AG04450 (cell line): ENCODE measurements at regions not wholly inside any gene's neighbourhood (a gene's known extent, or its start where the extent isn't known, plus 50 kb on each side); places are given as distances from the start of the nearest gene placed in this dataset.

Experiments
- CTCF ChIA-PET: fragments of 300-600, 350-600 bp; formaldehyde crosslinking; extraction: SDS; loops from one replicate; lab custom pipeline; 2022; ENCODE audit warnings: antibody characterized with exemption, inconsistent platforms; lab: Charles Lee
- POLR2A ChIA-PET: fragments of 350-600 bp; formaldehyde crosslinking; extraction: SDS; loops from one replicate; lab custom pipeline; 2021; ENCODE audit warnings: antibody characterized with exemption, inconsistent platforms; lab: Yijun Ruan, JAX
- DNase-seq: peaks from one replicate; pipeline ENCODE4 v3.0.0-alpha.2; 2011; ENCODE audit warnings: low read depth, low spot score
- H3K27ac ChIP-seq: one replicate; pipeline ENCODE4 v1.5.1; 2012; ENCODE audit warnings: low read depth, low read length, control low read depth
- H3K27me3 ChIP-seq: one replicate; pipeline ENCODE4 v1.6.0; 2012; ENCODE audit warnings: low read length; ENCODE audit not compliant: control insufficient read depth, insufficient read depth
- H3K4me3 ChIP-seq: 2 replicates; pipeline ENCODE4 v1.5.1; 2011; ENCODE audit warnings: mild to moderate bottlenecking, low read depth, low read length, control low read depth
- H3K9me3 ChIP-seq: 2 replicates; pipeline ENCODE4 v1.5.1; 2012; ENCODE audit warnings: low read length; ENCODE audit not compliant: control insufficient read depth, insufficient read depth
- CTCF ChIP-seq: IDR thresholded peaks from 2 replicates; pipeline ENCODE4 v1.5.1; 2011; ENCODE audit warnings: low read depth, low read length, control low read depth, inconsistent platforms

GRCh38 chr2:16049406-16049805, 109.1 kb downstream of the MYCN start:
- ChIA-PET CTCF (no interaction called here), POLR2A (no interaction called here)
- no peaks in the 10 kb centered on the region for H3K27me3 ChIP-seq
- no peak for TF ChIP-seq CTCF
- H3K9me3 ChIP-seq, result peaks cover 49% of the 10 kb centered on the region
- no peak for DNase-seq
- no peak overlapping the region for H3K27ac ChIP-seq
- no peak overlapping the region for H3K4me3 ChIP-seq

DNA sequence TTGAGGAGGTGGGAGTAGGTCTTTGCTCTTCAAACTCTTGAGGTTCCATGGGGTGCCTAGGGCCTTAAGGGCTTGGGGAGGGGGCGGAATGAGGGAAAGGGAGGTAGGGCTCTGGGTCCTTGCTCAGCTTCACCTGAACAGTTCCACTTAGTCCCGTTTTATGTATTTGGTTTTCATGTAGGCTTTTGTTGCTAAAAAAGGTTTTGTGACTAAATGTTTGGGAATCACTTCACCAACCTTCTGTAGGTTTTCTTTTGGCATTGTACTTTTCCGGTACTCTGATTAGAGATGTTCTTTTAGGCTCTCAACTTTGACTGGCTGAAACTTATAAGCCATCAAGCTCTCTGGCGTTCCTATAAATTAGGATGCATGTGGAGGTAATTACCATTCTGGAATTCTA, 108.1 kb downstream of the MYCN start:
- ChIA-PET POLR2A (no interaction called here), CTCF (no interaction called here)
- Histone ChIP-seq H3K9me3 (peaks cover 45% of the 10 kb centered on the region; the same call in 1 of the 2 replicates), H3K27ac (no peak overlapping the region), H3K4me3 (no peak overlapping the region), H3K27me3 (no peaks in the 10 kb centered on the region)
- no peak for TF ChIP-seq CTCF
- DNase-seq, result no peak

DNA sequence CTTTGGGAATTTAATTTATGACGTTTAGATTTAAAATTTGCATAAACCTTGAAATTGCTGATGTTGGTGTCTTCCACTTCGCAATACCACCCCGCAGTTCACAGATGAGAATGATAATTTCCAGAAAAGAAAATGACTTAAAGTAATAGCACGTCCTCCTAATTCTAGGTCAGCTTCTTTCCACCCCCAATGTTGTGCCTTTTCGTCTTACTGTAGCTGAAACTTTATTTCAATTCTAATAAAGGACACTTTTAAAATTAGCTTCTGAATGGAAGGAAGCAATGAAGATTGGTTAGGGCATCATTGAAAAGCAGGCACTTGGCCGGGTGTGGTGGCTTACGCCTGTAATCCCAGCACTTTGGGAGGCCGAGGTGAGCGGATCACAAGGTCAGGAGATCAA, 107.4 kb downstream of the MYCN start:
- Histone ChIP-seq H3K9me3 (peaks cover 45% of the 10 kb centered on the region), H3K27me3 (no peaks in the 10 kb centered on the region), H3K4me3 (no peak overlapping the region), H3K27ac (no peak overlapping the region)
- no peak for DNase-seq
- no peak for TF ChIP-seq CTCF
- POLR2A ChIA-PET, result no interaction called here
- CTCF ChIA-PET, result no interaction called here

GRCh38 chr2:16046649-16047048, 106.3 kb downstream of the MYCN start:
- no peaks in the 10 kb centered on the region for H3K27me3 ChIP-seq
- H3K9me3 ChIP-seq, result peaks cover 40% of the 10 kb centered on the region
- POLR2A ChIA-PET, result no interaction called here
- CTCF ChIA-PET, result no interaction called here
- no peak overlapping the region for H3K27ac ChIP-seq
- H3K4me3 ChIP-seq, result no peak overlapping the region
- no peak for DNase-seq
- no peak for TF ChIP-seq CTCF

GRCh38 chr2:16045653-16046352, 105.5 kb downstream of the MYCN start:
- no peak overlapping the region for H3K4me3 ChIP-seq
- H3K27me3 ChIP-seq, result no peaks in the 10 kb centered on the region
- ChIA-PET CTCF (no interaction called here), POLR2A (no interaction called here)
- TF ChIP-seq CTCF, result no peak
- peaks cover 38% of the 10 kb centered on the region for H3K9me3 ChIP-seq
- no peak overlapping the region for H3K27ac ChIP-seq
- DNase-seq, result no peak
